ENCODE measurements at regions not wholly inside any gene's neighbourhood (a gene's known extent, or its start where the extent isn't known, plus 50 kb on each side); places are given as distances from the start of the nearest gene placed in this dataset.

DNA sequence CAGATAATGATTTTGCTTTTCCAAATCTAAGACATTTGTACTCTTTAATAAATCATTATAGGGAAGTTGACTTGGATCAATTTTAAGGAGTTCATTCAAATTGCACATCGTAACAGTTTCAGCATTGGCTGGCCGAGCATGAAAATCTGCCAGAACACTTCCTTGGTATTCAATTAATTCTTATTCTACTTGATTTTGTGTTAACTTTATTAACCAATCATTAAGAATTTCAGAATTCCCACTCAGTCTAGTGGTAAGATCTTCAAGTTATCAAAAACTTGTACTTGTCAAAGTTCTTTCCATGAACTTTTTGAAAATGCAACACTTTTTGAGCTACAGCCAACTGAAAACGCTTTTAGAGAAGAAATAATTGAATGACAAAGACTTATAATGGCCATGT is 565.8 kb downstream of the TLE1 start:
- POLR2A ChIA-PET = no interaction called here

DNA sequence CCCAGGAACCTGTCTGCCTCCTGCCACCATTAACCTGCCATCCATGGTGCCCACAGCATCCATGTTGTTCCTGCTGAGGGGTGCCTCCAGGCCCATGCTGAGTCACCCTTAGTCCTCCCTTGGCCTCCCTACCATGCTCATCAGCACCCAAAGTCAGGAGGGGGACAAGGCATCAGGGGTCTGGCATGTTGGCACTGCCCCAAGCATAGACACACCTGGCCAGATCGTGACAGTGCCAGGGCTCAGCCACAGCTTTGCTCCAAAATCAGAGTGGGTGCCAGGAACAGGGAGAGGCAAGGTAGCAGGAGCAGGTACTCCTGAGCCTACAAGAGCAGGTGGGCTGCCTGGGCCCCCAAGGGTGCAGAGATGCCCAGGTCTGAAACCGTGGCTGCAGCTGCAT is 566.6 kb downstream of the TLE1 start:
- no peaks in the 10 kb centered on the region for H3K4me1 ChIP-seq (ENCODE audit: insufficient read depth, low read length)
- Mint-ChIP-seq H3K4me3 (no peak overlapping the region), H3K9me3 (peaks cover 0 to 28% (median under 1%) of the 10 kb centered on the region in 5 donors), H3K27ac (no peak overlapping the region), H3K4me1 (no peaks in the 10 kb centered on the region), H3K36me3 (no peaks in the 10 kb centered on the region), H3K27me3 (no peaks in the 10 kb centered on the region)
- DNase-seq = no peak
- H3K9me3 ChIP-seq (ENCODE audit: low read length) = no peaks in the 10 kb centered on the region
- ChIA-PET CTCF (no interaction called here), POLR2A (no interaction called here)
- no peaks in the 10 kb centered on the region for H3K36me3 ChIP-seq (ENCODE audit: insufficient read depth, low read length)
- H3K27ac ChIP-seq (ENCODE audit: low read depth, low read length) = no peak overlapping the region
- H3K4me3 ChIP-seq (ENCODE audit: low read length) = no peak overlapping the region
- no peaks in the 10 kb centered on the region for H3K27me3 ChIP-seq (ENCODE audit: insufficient read depth, low read length, poor library complexity, severe bottlenecking)

More for the DNA sequence above, 565.8 kb downstream of the TLE1 start:
- Histone ChIP-seq H3K4me1 (ENCODE audit: insufficient read depth, low read length) (no peaks in the 10 kb centered on the region), H3K36me3 (ENCODE audit: insufficient read depth, low read length) (no peaks in the 10 kb centered on the region), H3K27ac (ENCODE audit: low read depth, low read length) (no peak overlapping the region), H3K27me3 (ENCODE audit: insufficient read depth, low read length, poor library complexity, severe bottlenecking) (no peaks in the 10 kb centered on the region), H3K9me3 (ENCODE audit: low read length) (no peaks in the 10 kb centered on the region), H3K4me3 (ENCODE audit: low read length) (no peak overlapping the region)
- no peak for DNase-seq
- no peaks in the 10 kb centered on the region for H3K36me3 Mint-ChIP-seq
- H3K9me3 Mint-ChIP-seq = peaks cover 0 to 29% (median 0%) of the 10 kb centered on the region in 5 donors
- no peak overlapping the region for H3K27ac Mint-ChIP-seq
- no peaks in the 10 kb centered on the region for H3K27me3 Mint-ChIP-seq
- CTCF ChIA-PET = no interaction called here
- H3K4me1 Mint-ChIP-seq = no peaks in the 10 kb centered on the region
- H3K4me3 Mint-ChIP-seq = no peak overlapping the region

DNA sequence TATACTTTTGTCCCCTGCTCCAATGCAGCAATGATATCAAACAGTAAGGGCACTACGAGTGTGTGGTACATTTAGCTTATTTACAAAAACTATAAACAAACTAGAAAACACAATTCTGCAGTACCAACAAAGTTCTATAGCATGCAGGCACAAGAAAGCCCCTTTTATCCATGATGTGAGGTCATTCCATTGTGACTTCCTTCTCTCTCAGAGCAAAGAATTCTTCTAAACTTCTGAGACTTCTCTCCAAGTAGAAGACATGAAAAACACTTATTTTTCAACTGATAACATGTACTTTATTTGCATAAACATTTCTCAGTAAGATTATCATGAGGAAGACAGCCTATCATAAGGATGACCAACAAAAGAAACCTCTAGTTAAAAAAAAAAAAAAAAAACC is 569.8 kb downstream of the TLE1 start:
- CTCF ChIA-PET = no interaction called here
- no peak overlapping the region for H3K27ac ChIP-seq (ENCODE audit: low read depth, low read length)
- H3K4me1 ChIP-seq (ENCODE audit: insufficient read depth, low read length) = no peaks in the 10 kb centered on the region
- peaks cover 0 to 13% (median 3%) of the 10 kb centered on the region in 5 donors for H3K9me3 Mint-ChIP-seq
- H3K4me3 Mint-ChIP-seq = no peak overlapping the region
- H3K9me3 ChIP-seq (ENCODE audit: low read length) = no peaks in the 10 kb centered on the region
- no peaks in the 10 kb centered on the region for H3K27me3 Mint-ChIP-seq
- no peak overlapping the region for H3K4me3 ChIP-seq (ENCODE audit: low read length)
- H3K27me3 ChIP-seq (ENCODE audit: insufficient read depth, low read length, poor library complexity, severe bottlenecking) = no peaks in the 10 kb centered on the region
- no peak overlapping the region for H3K27ac Mint-ChIP-seq
- no peaks in the 10 kb centered on the region for H3K4me1 Mint-ChIP-seq
- no peaks in the 10 kb centered on the region for H3K36me3 ChIP-seq (ENCODE audit: insufficient read depth, low read length)
- no peak for DNase-seq
- POLR2A ChIA-PET = no interaction called here
- no peaks in the 10 kb centered on the region for H3K36me3 Mint-ChIP-seq

DNA sequence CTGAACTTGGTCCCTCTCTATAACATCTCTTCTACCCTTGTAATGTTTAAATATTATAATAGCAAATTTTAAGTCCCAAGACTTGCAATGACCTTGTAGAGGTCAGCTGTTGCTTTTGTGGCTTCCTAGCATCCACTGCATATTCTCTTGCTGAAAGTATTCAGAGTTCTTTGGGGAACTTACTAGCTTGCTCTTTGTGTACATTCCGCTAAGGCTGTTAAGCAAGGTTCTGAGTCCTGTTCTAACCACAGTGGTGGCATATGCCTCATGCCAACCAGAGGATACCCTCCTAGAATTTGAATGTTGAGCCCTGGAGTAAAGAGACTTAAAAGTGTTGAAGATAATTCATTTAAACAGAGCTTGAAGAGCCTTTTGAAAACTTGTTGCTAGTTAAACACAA is 570.9 kb downstream of the TLE1 start:
- POLR2A ChIA-PET = no interaction called here
- CTCF ChIA-PET = no interaction called here
- Mint-ChIP-seq H3K4me3 (no peak overlapping the region), H3K36me3 (no peaks in the 10 kb centered on the region), H3K4me1 (peaks cover 0 to 4% (median 2%) of the 10 kb centered on the region in 3 donors), H3K27ac (no peak overlapping the region), H3K27me3 (no peaks in the 10 kb centered on the region), H3K9me3 (peaks cover 0 to 8% (median 3%) of the 10 kb centered on the region in 5 donors)
- H3K4me3 ChIP-seq (ENCODE audit: low read length) = no peak overlapping the region
- no peak overlapping the region for H3K27ac ChIP-seq (ENCODE audit: low read depth, low read length)
- H3K4me1 ChIP-seq (ENCODE audit: insufficient read depth, low read length) = no peaks in the 10 kb centered on the region
- no peaks in the 10 kb centered on the region for H3K36me3 ChIP-seq (ENCODE audit: insufficient read depth, low read length)
- no peak for DNase-seq
- no peaks in the 10 kb centered on the region for H3K9me3 ChIP-seq (ENCODE audit: low read length)
- no peaks in the 10 kb centered on the region for H3K27me3 ChIP-seq (ENCODE audit: insufficient read depth, low read length, poor library complexity, severe bottlenecking)

- H3K27ac Mint-ChIP-seq = peak overlapping the region in 1 of 8 donors; percentile 42
- CTCF ChIA-PET = no interaction called here
- H3K4me1 Mint-ChIP-seq = peaks cover 0 to 4% (median 2%) of the 10 kb centered on the region in 3 donors
- Histone ChIP-seq H3K27me3 (ENCODE audit: insufficient read depth, low read length, poor library complexity, severe bottlenecking) (no peaks in the 10 kb centered on the region), H3K4me1 (ENCODE audit: insufficient read depth, low read length) (no peaks in the 10 kb centered on the region), H3K4me3 (ENCODE audit: low read length) (no peak overlapping the region), H3K9me3 (ENCODE audit: low read length) (no peaks in the 10 kb centered on the region), H3K36me3 (ENCODE audit: insufficient read depth, low read length) (no peaks in the 10 kb centered on the region), H3K27ac (ENCODE audit: low read depth, low read length) (no peak overlapping the region)
- H3K27me3 Mint-ChIP-seq = no peaks in the 10 kb centered on the region
- DNase-seq = no peak
- POLR2A ChIA-PET = no interaction called here
- H3K4me3 Mint-ChIP-seq = no peak overlapping the region
- no peaks in the 10 kb centered on the region for H3K36me3 Mint-ChIP-seq
- H3K9me3 Mint-ChIP-seq = peaks cover 0 to 12% (median 3%) of the 10 kb centered on the region in 5 donors
Observed at GRCh38 chr9:81116340-81117137, 572.8 kb downstream of the TLE1 start.

DNA sequence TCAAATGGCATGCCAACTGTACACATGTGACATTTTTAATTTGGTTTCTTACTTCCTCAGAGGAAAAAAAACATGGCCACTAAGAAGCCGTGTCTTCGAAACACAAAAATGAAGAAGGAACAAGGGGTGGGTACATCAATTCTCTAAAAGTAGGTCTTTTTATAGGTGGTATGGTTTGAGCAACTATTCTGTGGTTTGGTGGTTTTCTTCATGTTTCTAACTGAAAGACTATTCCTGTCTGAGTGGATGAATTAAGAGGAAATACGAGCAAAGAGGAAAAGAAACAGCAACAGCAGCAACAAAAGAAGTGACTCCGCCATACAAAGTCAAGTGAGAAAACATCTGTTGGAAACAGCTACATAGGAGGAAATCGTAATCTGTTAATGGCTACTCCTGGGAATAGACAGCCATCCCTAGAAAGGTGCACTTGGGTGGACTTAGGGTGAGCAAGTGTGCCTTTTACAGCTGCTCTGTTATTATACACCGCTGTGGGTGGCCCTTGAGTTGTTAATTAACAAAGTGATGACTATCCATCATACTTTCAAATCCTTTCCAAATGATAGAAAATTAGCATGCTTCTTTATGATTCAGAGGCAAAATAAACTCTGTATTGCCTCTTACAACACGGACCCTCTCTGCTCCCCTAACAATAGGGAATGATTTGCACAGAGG is 575.8 kb downstream of the TLE1 start:
- Mint-ChIP-seq H3K9me3 (peaks cover 0 to 8% (median 3%) of the 10 kb centered on the region in 5 donors), H3K4me3 (peak overlapping the region in 1 of 7 donors; percentile 1), H3K4me1 (peaks cover 0 to 4% (median 2%) of the 10 kb centered on the region in 3 donors), H3K27me3 (no peaks in the 10 kb centered on the region), H3K27ac (no peak overlapping the region), H3K36me3 (no peaks in the 10 kb centered on the region)
- Histone ChIP-seq H3K9me3 (ENCODE audit: low read length) (no peaks in the 10 kb centered on the region), H3K36me3 (ENCODE audit: insufficient read depth, low read length) (no peaks in the 10 kb centered on the region), H3K4me3 (ENCODE audit: low read length) (no peak overlapping the region), H3K27ac (ENCODE audit: low read depth, low read length) (no peak overlapping the region), H3K27me3 (ENCODE audit: insufficient read depth, low read length, poor library complexity, severe bottlenecking) (no peaks in the 10 kb centered on the region), H3K4me1 (ENCODE audit: insufficient read depth, low read length) (no peaks in the 10 kb centered on the region)
- ChIA-PET CTCF (no interaction called here), POLR2A (no interaction called here)
- DNase-seq = peak in 1 of 5 donors; percentile 6

GRCh38 chr9:81112627-81113452 is 576.5 kb downstream of the TLE1 start:
- no peak for DNase-seq
- Mint-ChIP-seq H3K4me1 (peaks cover 0 to 4% (median 2%) of the 10 kb centered on the region in 3 donors), H3K36me3 (no peaks in the 10 kb centered on the region), H3K27me3 (no peaks in the 10 kb centered on the region), H3K27ac (no peak overlapping the region), H3K9me3 (peaks cover 0 to 6% (median 2%) of the 10 kb centered on the region in 5 donors), H3K4me3 (peak overlapping the region in 1 of 7 donors; percentile 1)
- CTCF ChIA-PET = no interaction called here
- Histone ChIP-seq H3K27ac (ENCODE audit: low read depth, low read length) (no peak overlapping the region), H3K9me3 (ENCODE audit: low read length) (no peaks in the 10 kb centered on the region), H3K4me3 (ENCODE audit: low read length) (no peak overlapping the region), H3K27me3 (ENCODE audit: insufficient read depth, low read length, poor library complexity, severe bottlenecking) (no peaks in the 10 kb centered on the region), H3K4me1 (ENCODE audit: insufficient read depth, low read length) (no peaks in the 10 kb centered on the region), H3K36me3 (ENCODE audit: insufficient read depth, low read length) (no peaks in the 10 kb centered on the region)
- POLR2A ChIA-PET = no interaction called here

DNA sequence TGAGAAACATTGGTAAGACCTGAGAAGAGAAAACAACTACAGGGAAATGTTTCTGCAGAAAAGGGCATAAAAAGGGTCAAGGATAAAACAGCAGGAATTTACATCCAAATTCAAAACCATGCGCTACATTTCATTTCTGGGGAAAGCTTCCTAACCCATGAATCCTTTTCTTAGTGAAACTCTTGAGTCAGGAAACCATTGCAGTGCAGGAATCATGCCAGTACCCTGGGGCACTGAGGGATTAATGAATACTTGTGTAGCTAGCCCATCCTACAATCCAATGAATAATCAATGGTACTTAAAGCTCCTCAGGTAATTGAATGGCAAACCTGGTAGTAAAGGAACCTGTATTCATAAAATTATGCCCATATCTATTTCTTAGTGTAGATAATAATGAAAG is 580.5 kb downstream of the TLE1 start:
- Histone ChIP-seq H3K4me1 (ENCODE audit: insufficient read depth, low read length) (no peaks in the 10 kb centered on the region), H3K9me3 (ENCODE audit: low read length) (no peaks in the 10 kb centered on the region), H3K27ac (ENCODE audit: low read depth, low read length) (no peak overlapping the region), H3K27me3 (ENCODE audit: insufficient read depth, low read length, poor library complexity, severe bottlenecking) (no peaks in the 10 kb centered on the region), H3K4me3 (ENCODE audit: low read length) (no peak overlapping the region), H3K36me3 (ENCODE audit: insufficient read depth, low read length) (no peaks in the 10 kb centered on the region)
- ChIA-PET CTCF (no interaction called here), POLR2A (no interaction called here)
- Mint-ChIP-seq H3K4me3 (no peak overlapping the region), H3K27me3 (no peaks in the 10 kb centered on the region), H3K27ac (no peak overlapping the region), H3K36me3 (no peaks in the 10 kb centered on the region), H3K9me3 (peaks cover 0 to 21% (median 3%) of the 10 kb centered on the region in 5 donors), H3K4me1 (peaks cover 0 to 4% (median 2%) of the 10 kb centered on the region in 3 donors)
- DNase-seq = no peak
